Testis (tissue), 2 donors: ENCODE measurements at regions not wholly inside any gene's neighbourhood (a gene's known extent, or its start where the extent isn't known, plus 50 kb on each side); places are given as distances from the start of the nearest gene placed in this dataset.

Experiments
- DNase-seq: peaks from one replicate; pipeline ENCODE4 v3.0.0-alpha.2; 2019
- H3K27ac ChIP-seq, 2 donors: fragments of 200-600 bp; sonication (generic); one replicate each; pipeline ENCODE4 v1.5.1; 2019
- H3K27me3 ChIP-seq: fragments of 200-600 bp; sonication (generic); one replicate; pipeline ENCODE4 v1.5.1; 2019
- H3K36me3 ChIP-seq: fragments of 200-600 bp; sonication (generic); one replicate; pipeline ENCODE4 v1.5.1; 2017; ENCODE audit warnings: low read depth; ENCODE audit errors: missing control alignments
- H3K4me1 ChIP-seq: fragments of 200-600 bp; sonication (generic); one replicate; pipeline ENCODE4 v1.5.1; 2019
- H3K4me3 ChIP-seq, 2 donors: fragments of 200-600 bp; sonication (generic); one replicate each; pipeline ENCODE4 v1.5.1; 2017 to 2019
- H3K9me3 ChIP-seq: fragments of 200-600 bp; sonication (generic); one replicate; pipeline ENCODE4 v1.5.1; 2017
- CTCF ChIP-seq, 3 experiments: fragments of 450-650 bp in 2 of 3; fragments of 200-600 bp in 1 of 3; sonication (generic) in 1 of 3; IDR thresholded peaks; one replicate each; pipeline ENCODE4 v1.5.1; 2016 to 2019; ENCODE audit warnings: antibody characterized with exemption in 3 of 3, mild to moderate bottlenecking in 2 of 3, moderate library complexity in 1 of 3
- POLR2A ChIP-seq: fragments of 450-650 bp; IDR thresholded peaks from one replicate; pipeline ENCODE4 v1.6.1; 2017; ENCODE audit warnings: antibody characterized with exemption, mild to moderate bottlenecking, moderate library complexity
- WGBS, 2 donors: methylation state at CpG; one replicate each; pipeline ENCODE4 v1.1.5; 2018; 5-methylcytosine and 5-hydroxymethylcytosine counted together
- intact Hi-C: fragments of 100-400 bp; cut with DNase I; formaldehyde crosslinking; loops from one replicate; pipeline ENCODE4 v1.15.1; 2023; ENCODE audit warnings: low total_unique reads

- TF ChIP-seq CTCF (IDR thresholded peaks at IDR 0.05) = no peak
- TF ChIP-seq POLR2A = no peak
- Histone ChIP-seq H3K27ac (no peak overlapping the region), H3K4me1 (no peaks in the 10 kb centered on the region), H3K9me3 (no peaks in the 10 kb centered on the region), H3K27me3 (no peaks in the 10 kb centered on the region), H3K4me3 (no peak overlapping the region), H3K36me3 (no peaks in the 10 kb centered on the region)
- intact Hi-C loops = no loop called here
- WGBS, 2 donors = 46 to 54% methylated on average over 3 of the region's 3 CpGs
- DNase-seq = no peak
These were observed 141.3 kb upstream of the ALDH1B1 start for GRCh38 chr9:38251036-38251860.

DNA sequence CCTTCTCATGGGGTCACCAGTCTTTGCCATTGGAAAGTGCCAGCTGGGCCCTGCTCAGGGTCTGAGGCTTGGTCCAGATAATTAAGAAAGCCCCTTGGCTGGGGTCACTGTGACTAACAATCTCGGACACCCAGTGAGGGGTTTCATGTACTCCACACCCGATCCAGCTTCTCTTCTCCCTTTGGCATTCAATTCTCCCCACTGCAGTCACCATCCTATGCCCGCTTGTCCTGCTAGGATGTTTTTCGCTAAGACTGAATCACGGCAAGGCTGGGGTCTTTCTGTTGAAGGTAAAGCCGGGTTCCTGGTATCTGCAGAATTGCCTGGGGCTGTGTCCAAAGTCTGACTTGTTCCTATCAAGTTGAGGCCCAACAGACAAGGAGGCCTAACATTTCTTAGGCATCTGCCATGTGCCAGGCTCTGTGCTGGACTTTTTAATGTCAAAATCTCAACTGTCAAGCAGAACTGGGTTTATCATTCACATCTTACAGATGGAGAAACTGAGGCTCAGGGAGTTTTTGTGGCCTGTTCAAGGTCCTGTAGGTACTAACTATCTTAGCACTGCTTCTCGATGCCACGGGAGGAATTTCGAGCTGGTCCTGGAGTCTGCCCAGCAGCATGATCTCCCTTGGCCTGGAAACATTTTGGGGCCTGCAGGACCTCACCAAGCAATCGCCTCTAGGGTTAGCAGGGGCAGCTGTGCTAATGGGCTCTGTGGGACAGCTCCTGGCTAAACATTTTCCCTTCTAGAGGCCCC is 142.0 kb upstream of the ALDH1B1 start:
- Histone ChIP-seq H3K27ac (no peak overlapping the region), H3K27me3 (no peaks in the 10 kb centered on the region), H3K4me1 (no peaks in the 10 kb centered on the region), H3K4me3 (no peak overlapping the region), H3K9me3 (no peaks in the 10 kb centered on the region), H3K36me3 (no peaks in the 10 kb centered on the region)
- no peak for DNase-seq
- TF ChIP-seq CTCF (IDR thresholded peaks at IDR 0.05) (no peak), POLR2A (no peak)
- intact Hi-C loops = no loop called here
- WGBS, 2 donors = 87 to 90% methylated on average over 6 to 10 of the region's 10 CpGs

- H3K27ac ChIP-seq = no peak overlapping the region
- H3K4me1 ChIP-seq = no peaks in the 10 kb centered on the region
- H3K9me3 ChIP-seq = no peaks in the 10 kb centered on the region
- DNase-seq = no peak
- H3K27me3 ChIP-seq = no peaks in the 10 kb centered on the region
- no peaks in the 10 kb centered on the region for H3K36me3 ChIP-seq
- 87 to 90% methylated on average over 6 of the region's 6 CpGs for WGBS, 2 donors
- no peak overlapping the region for H3K4me3 ChIP-seq
- TF ChIP-seq CTCF (IDR thresholded peaks at IDR 0.05) (no peak), POLR2A (no peak)
- intact Hi-C loops = no loop called here
These were observed 142.8 kb upstream of the ALDH1B1 start for GRCh38 chr9:38249587-38250210.

DNA sequence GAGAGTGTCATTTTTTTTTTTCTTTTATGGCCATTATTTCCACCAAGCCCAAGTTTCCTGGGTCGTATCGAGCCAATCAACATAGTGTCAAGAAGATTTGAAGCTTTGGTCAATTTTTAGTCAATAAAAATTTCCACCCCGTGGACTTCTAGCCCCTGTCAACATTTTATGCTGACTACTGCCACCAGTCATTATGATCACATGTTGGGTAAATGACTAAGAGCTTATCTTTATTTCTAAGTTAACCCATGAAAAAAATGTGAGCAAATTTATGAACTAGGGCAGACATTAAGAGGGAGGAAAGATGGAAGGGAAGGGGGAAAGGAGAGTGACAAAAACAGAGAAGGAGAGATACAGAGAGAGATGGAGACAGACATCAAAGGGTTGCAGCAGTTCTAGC is 143.5 kb upstream of the ALDH1B1 start:
- H3K36me3 ChIP-seq = no peaks in the 10 kb centered on the region
- 82 to 85% methylated on average over 3 of the region's 3 CpGs for WGBS, 2 donors

More for the DNA sequence above, 143.5 kb upstream of the ALDH1B1 start:
- intact Hi-C loops = no loop called here
- DNase-seq = no peak
- H3K9me3 ChIP-seq = no peaks in the 10 kb centered on the region
- TF ChIP-seq CTCF (IDR thresholded peaks at IDR 0.05) = no peak
- TF ChIP-seq POLR2A = no peak
- no peak overlapping the region for H3K27ac ChIP-seq
- H3K4me3 ChIP-seq = no peak overlapping the region
- H3K27me3 ChIP-seq = no peaks in the 10 kb centered on the region
- no peaks in the 10 kb centered on the region for H3K4me1 ChIP-seq
